ENCODE measurements at regions not wholly inside any gene's neighbourhood (a gene's known extent, or its start where the extent isn't known, plus 50 kb on each side); places are given as distances from the start of the nearest gene placed in this dataset.
"Not testable (repeated sequence)": the region's sequence is repeated elsewhere in the genome, so short reads cannot be mapped to it uniquely, and the experiment has no call there.

GRCh38 chr4:131649227-131649626 is 1499.9 kb upstream of the PCDH10 start:
- no peak for DNase-seq (ENCODE audit: low read depth)

- no peak for DNase-seq (ENCODE audit: low read depth)
Observed at GRCh38 chr4:131650951-131651350, 1498.1 kb upstream of the PCDH10 start.

GRCh38 chr4:131683314-131683713 is 1465.8 kb upstream of the PCDH10 start:
- DNase-seq (ENCODE audit: low read depth): not testable (repeated sequence)

GRCh38 chr4:131721883-131722282 is 1427.2 kb upstream of the PCDH10 start:
- no peak for DNase-seq (ENCODE audit: low read depth)

GRCh38 chr4:131723069-131723468 is 1426.0 kb upstream of the PCDH10 start:
- not testable (repeated sequence) for DNase-seq (ENCODE audit: low read depth)

- DNase-seq (ENCODE audit: low read depth): not testable (repeated sequence)
Observed at GRCh38 chr4:131724847-131725246, 1424.2 kb upstream of the PCDH10 start.

- DNase-seq (ENCODE audit: low read depth): not testable (repeated sequence)
Observed at GRCh38 chr4:131725521-131725920, 1423.6 kb upstream of the PCDH10 start.

GRCh38 chr4:131726940-131727339 is 1422.2 kb upstream of the PCDH10 start:
- not testable (repeated sequence) for DNase-seq (ENCODE audit: low read depth)

GRCh38 chr4:131727418-131727817 is 1421.7 kb upstream of the PCDH10 start:
- not testable (repeated sequence) for DNase-seq (ENCODE audit: low read depth)

- not testable (repeated sequence) for DNase-seq (ENCODE audit: low read depth)
Observed at GRCh38 chr4:131729205-131729604, 1419.9 kb upstream of the PCDH10 start.

- DNase-seq (ENCODE audit: low read depth): not testable (repeated sequence)
Observed at GRCh38 chr4:131729716-131730398, 1419.2 kb upstream of the PCDH10 start.

- DNase-seq (ENCODE audit: low read depth): not testable (repeated sequence)
Observed at GRCh38 chr4:131730574-131730973, 1418.5 kb upstream of the PCDH10 start.

- DNase-seq (ENCODE audit: low read depth): not testable (repeated sequence)
Observed at GRCh38 chr4:131732034-131732630, 1417.0 kb upstream of the PCDH10 start.

GRCh38 chr4:131734321-131734720 is 1414.8 kb upstream of the PCDH10 start:
- not testable (repeated sequence) for DNase-seq (ENCODE audit: low read depth)

GRCh38 chr4:131734851-131735385 is 1414.2 kb upstream of the PCDH10 start:
- not testable (repeated sequence) for DNase-seq (ENCODE audit: low read depth)

GRCh38 chr4:131738991-131739390 is 1410.1 kb upstream of the PCDH10 start:
- DNase-seq (ENCODE audit: low read depth): not testable (repeated sequence)

- not testable (repeated sequence) for DNase-seq (ENCODE audit: low read depth)
Observed at GRCh38 chr4:131741836-131742235, 1407.3 kb upstream of the PCDH10 start.

GRCh38 chr4:131742536-131743205 is 1406.4 kb upstream of the PCDH10 start:
- DNase-seq (ENCODE audit: low read depth): not testable (repeated sequence)

GRCh38 chr4:131743348-131743747 is 1405.7 kb upstream of the PCDH10 start:
- not testable (repeated sequence) for DNase-seq (ENCODE audit: low read depth)

- not testable (repeated sequence) for DNase-seq (ENCODE audit: low read depth)
Observed at GRCh38 chr4:131747203-131747602, 1401.9 kb upstream of the PCDH10 start.

GRCh38 chr4:131749224-131749623 is 1399.9 kb upstream of the PCDH10 start:
- DNase-seq (ENCODE audit: low read depth): not testable (repeated sequence)

GRCh38 chr4:131750006-131750405 is 1399.1 kb upstream of the PCDH10 start:
- not testable (repeated sequence) for DNase-seq (ENCODE audit: low read depth)

GRCh38 chr4:131750469-131750868 is 1398.6 kb upstream of the PCDH10 start:
- DNase-seq (ENCODE audit: low read depth): not testable (repeated sequence)

Data from GM04504 (cell line).